CD4-positive, alpha-beta T cell treated with Interleukin-6 at 100 ng/mL for 8 hours (primary cell): ENCODE measurements at regions not wholly inside any gene's neighbourhood (a gene's known extent, or its start where the extent isn't known, plus 50 kb on each side); places are given as distances from the start of the nearest gene placed in this dataset.

Source experiments
- DNase-seq: peaks from one replicate; pipeline ENCODE4 v3.0.0-alpha.2; 2020; ENCODE audit warnings: mixed read lengths, low spot score

DNA sequence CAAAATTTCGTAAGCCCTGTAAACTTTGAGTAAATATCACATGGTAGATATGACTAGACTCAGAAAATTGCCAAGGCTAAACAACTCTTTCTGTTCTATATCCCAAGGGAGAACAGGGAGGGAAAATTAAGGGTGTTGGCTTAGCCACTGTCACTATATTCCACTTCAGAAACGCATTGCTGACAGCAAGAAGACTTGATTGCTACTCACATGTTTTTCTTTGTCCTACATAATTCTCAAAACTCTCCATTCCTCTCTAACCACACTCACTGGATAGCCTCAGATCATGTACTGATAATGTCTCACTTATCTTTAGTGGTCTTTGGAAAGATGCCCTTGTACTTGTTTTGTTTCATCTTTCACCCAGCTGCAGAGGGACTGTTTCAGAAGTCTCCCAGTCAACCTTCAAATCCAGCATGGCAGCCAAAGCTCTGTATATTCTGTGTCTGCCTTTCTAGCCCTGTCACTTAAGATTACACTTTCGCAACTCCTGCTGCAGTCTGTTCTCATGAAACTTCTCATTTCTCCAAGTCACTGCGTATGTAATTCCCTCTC, 582.4 kb upstream of the FZD8 start:
- DNase-seq, result no peak

GRCh38 chr10:36221101-36221500, 579.0 kb upstream of the FZD8 start:
- DNase-seq, result no peak

- no peak for DNase-seq
These were observed 578.1 kb upstream of the FZD8 start for GRCh38 chr10:36220151-36220550.

- DNase-seq, result no peak
These were observed 569.8 kb upstream of the FZD8 start for GRCh38 chr10:36211856-36212255.

- no peak for DNase-seq
These were observed 567.4 kb upstream of the FZD8 start for GRCh38 chr10:36209480-36209879.

DNA sequence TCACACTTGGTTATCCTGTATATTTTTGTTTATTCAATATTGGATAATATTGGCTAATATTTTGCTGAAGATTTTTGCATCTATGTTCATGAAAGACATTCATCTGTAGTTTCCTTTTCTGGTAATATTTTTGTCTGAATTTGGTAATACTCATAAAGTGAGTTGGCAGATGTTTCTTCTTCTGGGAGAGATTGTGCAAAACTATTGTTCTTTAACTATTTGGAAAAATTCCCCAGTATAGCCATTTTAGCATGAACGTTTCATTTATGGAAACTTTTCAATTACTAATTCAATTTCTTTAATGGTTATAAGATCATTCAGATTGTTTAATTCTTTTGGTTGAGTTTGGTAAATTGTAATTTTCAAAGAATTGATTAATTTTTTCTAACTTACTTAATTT, 560.8 kb upstream of the FZD8 start:
- DNase-seq, result no peak

- DNase-seq, result no peak
These were observed 558.5 kb upstream of the FZD8 start for GRCh38 chr10:36200577-36200976.

DNA sequence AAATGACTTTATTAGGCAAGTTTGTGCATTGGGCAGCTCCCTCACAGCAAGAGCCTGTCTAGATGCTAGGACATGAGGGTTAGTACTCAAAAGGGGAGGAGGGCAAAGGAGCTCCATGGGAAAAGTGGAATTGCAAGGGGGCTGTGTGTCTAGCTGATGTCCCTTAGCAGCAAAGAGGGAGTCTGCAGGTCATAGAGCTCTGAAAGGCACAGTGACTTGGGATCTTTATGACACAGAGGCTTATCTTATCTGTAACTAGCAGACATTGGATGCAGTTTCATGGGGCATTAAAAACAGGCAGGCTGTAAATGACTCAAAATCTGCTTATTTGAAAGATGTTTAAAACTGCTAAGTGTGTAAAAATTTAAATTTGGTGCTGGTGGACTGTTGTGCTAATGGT, 556.2 kb upstream of the FZD8 start:
- DNase-seq, result no peak

DNA sequence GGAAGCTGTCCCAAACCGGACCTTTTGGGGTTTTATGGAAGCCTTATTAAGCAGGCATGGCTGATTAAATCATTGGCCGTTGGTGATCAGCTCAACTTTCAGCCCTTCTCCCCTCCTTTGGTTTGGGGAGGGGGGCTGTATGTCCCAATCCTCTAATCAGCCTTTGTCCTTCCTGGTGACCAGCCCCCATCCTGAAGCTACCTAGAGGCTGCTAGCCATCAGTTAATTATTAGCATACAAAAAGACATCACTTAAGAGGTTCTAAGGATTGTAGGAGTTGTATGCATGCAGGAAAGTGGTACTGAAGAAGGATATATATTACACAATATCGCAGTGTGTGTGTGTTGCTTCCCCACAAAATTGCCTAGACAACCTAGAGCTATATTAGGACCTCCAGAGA, 553.3 kb upstream of the FZD8 start:
- no peak for DNase-seq

- DNase-seq, result no peak
These were observed 552.2 kb upstream of the FZD8 start for GRCh38 chr10:36194276-36194675.

DNA sequence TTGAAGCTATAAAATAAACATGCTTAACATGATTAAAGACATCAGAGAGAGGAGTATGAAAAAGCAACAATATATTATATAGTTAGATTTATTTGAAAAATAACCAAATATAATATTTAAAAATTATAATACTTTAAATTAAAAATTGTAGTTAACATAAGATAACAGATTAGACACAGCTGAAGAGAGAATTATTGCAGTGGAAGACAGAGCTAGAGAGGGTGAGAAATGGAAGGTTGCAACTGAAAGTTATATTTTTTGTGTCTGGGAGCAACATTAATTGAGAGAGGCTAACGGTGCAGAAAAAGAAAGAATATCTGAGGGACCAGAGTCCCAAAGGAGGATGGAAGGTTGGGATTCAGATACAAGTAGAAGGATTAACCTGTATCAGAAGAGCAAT, 548.9 kb upstream of the FZD8 start:
- no peak for DNase-seq

DNA sequence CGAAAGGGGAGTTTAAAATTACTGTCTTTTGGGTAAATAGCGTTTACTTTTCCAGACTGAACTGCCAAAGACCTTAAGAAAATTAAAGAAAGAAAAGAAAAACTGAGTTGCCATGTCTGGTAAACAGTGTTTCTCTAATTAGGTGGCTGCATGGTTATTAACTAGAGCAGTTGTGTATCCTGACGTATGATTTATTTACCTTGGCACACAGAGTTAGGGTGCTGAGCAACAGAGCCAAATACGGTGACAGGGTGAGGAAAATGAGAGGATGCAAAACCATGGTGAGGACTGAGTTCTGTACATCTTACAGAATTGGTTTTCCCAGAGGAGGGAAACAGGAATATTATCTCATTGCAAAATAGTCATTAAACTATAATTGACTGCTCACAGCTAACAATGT, 546.4 kb upstream of the FZD8 start:
- no peak for DNase-seq

DNA sequence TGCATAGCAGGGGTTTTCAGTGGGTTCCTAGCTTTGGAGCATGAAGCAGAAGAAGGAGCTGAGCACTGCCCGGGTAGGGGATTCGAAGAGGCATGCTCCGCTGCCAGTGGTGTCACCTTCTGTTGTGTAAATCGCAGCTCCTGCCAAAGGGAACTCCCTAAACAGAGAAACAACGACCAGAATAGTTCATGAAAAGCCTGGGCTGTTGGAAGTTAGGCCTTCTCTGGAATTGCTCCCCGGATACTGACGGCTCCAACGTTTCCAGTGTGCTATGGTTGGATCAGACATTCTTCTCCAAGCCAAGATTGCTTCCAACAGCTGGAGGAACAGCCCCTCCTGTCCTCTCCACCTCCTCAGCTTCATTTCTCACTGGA, 546.0 kb upstream of the FZD8 start:
- no peak for DNase-seq

- no peak for DNase-seq
These were observed 545.4 kb upstream of the FZD8 start for GRCh38 chr10:36187380-36188079.

DNA sequence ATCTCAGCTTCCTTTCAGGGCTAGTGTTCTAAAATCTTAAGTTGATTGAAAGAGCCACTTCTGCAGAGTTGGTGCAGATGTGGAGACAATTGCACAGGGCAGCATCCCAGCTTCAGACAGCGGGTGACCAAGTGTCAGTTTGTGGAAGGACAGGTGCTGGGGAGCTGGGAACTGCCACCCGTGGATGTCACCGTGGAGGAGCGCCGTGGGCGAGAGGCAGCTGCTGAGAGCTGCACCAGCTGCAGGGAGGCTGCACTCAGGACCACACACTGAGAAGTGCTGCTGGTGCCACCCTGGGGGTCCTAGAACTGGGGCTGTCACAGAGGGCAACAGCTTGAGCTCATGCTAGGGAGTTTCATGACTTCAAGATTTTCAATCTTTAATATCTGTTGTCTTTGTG, 543.0 kb upstream of the FZD8 start:
- DNase-seq, result no peak

DNA sequence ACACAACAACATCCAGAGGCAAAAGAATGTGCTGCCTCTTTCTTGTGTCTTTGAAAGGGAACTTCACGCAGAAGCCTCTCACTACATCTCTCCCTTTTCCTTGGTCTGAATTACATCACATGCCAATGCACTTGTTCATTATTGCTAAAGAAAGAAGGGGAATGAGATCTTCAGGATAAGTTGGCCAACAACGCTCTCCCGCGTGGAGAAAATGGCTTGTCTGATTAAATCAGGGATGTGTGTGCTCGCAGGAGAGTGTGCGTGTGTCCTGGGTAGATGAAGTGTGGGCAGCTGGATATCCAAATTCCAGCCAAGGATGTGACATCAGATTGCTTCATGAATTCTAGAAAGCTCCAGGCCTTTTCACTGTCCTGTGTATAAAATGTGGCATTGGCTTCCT, 541.6 kb upstream of the FZD8 start:
- no peak for DNase-seq

DNA sequence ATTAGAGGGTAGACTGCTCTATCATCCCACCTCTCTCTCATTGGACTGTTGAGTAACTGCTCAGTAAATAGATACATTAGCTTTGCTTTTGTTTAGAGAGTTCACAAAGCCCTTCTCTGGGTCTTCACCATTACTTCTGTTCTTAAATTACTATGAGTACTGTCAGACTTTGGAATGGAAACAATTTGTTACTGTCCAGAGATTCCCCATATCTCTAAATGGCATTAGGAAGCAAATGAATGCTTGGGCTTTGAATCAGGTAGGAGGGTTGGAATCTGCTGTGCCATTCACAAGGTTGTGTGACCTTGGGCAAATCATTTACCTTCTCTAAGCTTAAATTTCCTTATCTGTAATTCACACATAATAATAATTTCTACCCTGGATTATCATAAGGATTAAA, 541.0 kb upstream of the FZD8 start:
- no peak for DNase-seq

GRCh38 chr10:36182606-36183005, 540.5 kb upstream of the FZD8 start:
- DNase-seq, result no peak

DNA sequence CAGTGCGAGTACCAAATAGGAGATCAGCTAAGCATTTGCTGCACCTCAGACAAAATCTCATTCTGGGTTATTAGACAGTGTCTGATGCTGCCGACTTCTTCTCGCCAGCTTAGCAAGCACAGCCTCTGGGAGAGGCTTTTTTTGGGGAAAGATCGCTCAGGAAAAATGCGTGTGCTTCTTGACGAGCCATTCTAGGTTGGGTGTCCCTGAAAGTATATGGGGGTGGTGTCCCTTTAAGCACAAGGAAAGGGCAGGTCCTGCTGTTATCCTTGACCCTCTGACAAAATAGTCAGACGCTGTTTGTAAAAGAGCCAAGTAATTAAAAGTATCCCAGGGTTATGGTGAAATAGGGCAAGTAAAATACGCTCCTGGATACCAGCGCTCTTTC, 540.1 kb upstream of the FZD8 start:
- DNase-seq, result no peak

DNA sequence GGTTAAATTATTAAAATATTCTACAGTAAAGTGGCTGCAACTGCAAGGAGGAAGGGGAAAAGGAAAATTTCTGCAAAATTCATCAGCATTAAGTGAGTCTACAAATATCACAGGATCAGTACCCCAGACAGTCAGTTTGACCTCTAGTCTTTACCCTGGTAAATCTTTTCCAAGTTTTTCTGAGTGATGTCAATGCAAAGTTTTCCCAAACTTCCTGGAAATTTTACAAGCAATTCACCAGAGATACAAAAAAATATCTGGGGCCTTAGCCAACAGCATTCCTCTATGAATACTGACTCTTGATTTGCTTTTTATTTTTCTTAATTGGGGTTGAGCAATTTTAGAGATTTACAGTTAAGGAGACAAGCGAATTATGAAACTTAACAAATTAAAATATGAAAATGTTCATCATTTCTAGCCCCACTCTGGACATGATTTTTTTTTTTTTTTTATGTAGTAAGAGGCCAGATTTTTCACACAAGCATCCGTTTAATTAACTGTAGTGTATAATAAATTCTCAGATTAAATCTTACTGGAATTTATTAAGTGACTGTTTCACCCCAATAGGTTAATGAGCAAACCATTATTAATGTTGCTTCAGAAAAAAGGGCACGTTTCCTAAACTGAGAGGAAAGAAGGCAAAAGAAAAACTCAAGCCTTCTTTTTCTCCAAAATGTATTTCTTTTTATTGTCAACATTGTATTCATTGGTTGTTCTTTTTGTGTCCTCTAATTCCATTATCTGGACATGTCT, 539.5 kb upstream of the FZD8 start:
- DNase-seq, result no peak

DNA sequence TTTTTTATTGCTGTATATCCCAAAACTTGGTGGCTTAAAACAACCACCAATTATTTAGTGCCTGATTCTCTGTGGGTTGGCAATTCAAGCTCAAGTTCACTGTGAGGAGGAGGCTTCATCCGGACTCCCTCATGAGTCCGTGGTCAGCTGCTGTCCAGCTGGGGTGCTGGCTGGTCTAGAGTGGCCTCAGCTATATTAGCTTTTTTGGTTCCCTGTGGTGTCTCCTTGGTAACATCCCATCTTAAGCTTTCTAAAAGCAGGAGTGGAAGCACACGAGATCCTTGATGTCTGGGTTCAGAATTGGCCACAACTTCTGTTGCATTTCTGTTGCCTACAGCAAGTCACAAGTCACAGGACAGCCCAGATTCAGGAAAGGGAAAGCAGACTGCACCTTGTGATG, 536.5 kb upstream of the FZD8 start:
- DNase-seq, result no peak

GRCh38 chr10:36177071-36177470, 535.0 kb upstream of the FZD8 start:
- DNase-seq, result no peak

- DNase-seq, result no peak
These were observed 533.9 kb upstream of the FZD8 start for GRCh38 chr10:36175954-36176353.

- DNase-seq, result no peak
These were observed 531.3 kb upstream of the FZD8 start for GRCh38 chr10:36173364-36173763.
